ENCODE measurements at regions not wholly inside any gene's neighbourhood (a gene's known extent, or its start where the extent isn't known, plus 50 kb on each side); places are given as distances from the start of the nearest gene placed in this dataset.
"Not testable (repeated sequence)": the region's sequence is repeated elsewhere in the genome, so short reads cannot be mapped to it uniquely, and the experiment has no call there.

GRCh38 chr4:43146198-43146597 is 253.7 kb downstream of the GRXCR1 start:
- Histone ChIP-seq H3K4me1 (no peaks in the 10 kb centered on the region), H3K27ac (no peak overlapping the region), H3K9me3 (peaks cover 0 to 6% (median 0%) of the 10 kb centered on the region in 11 donors), H3K27me3 (no peaks in the 10 kb centered on the region), H3K36me3 (no peaks in the 10 kb centered on the region), H3K4me3 (no peak overlapping the region)
- TF ChIP-seq CTCF (IDR thresholded peaks at IDR 0.05) = no peak
- intact Hi-C loops (cut with DNase I) = no loop called here
- ATAC-seq = no peak
- 43% methylated on average over 3 of the region's 3 CpGs for WGBS, 2 donors
- DNase-seq = no peak

GRCh38 chr4:43148481-43148880 is 256.0 kb downstream of the GRXCR1 start:
- TF ChIP-seq CTCF (IDR thresholded peaks at IDR 0.05) = no peak
- ATAC-seq = no peak
- no peak overlapping the region for H3K27ac ChIP-seq
- 72 to 74% methylated on average over 2 of the region's 2 CpGs for WGBS, 2 donors
- intact Hi-C loops (cut with DNase I) = no loop called here
- H3K4me3 ChIP-seq = no peak overlapping the region
- no peaks in the 10 kb centered on the region for H3K36me3 ChIP-seq
- H3K4me1 ChIP-seq = no peaks in the 10 kb centered on the region
- no peaks in the 10 kb centered on the region for H3K27me3 ChIP-seq
- peaks cover 0 to 8% (median 0%) of the 10 kb centered on the region in 11 donors for H3K9me3 ChIP-seq
- DNase-seq = no peak

GRCh38 chr4:43163101-43163792 is 270.7 kb downstream of the GRXCR1 start:
- H3K27ac ChIP-seq = no peak overlapping the region
- peaks cover 0 to 4% (median 0%) of the 10 kb centered on the region in 11 donors for H3K9me3 ChIP-seq
- H3K4me1 ChIP-seq = no peaks in the 10 kb centered on the region
- DNase-seq (no peak), ATAC-seq (no peak)
- no peaks in the 10 kb centered on the region for H3K36me3 ChIP-seq
- no peaks in the 10 kb centered on the region for H3K27me3 ChIP-seq
- H3K4me3 ChIP-seq = no peak overlapping the region
- 61 to 69% methylated on average over 5 of the region's 5 CpGs for WGBS, 2 donors
- no peak for TF ChIP-seq CTCF (IDR thresholded peaks at IDR 0.05)
- intact Hi-C loops (cut with DNase I) = loop anchor here in 1 of 10 donors (1.0 kb wide), 1 partner anchor 9 kb away; no protein-coding TSS in a partner anchor

GRCh38 chr4:43189741-43190140 is 297.2 kb downstream of the GRXCR1 start:
- TF ChIP-seq CTCF (IDR thresholded peaks at IDR 0.05) = no peak
- H3K4me3 ChIP-seq = no peak overlapping the region
- WGBS, 2 donors = 84 to 89% methylated on average over 4 of the region's 4 CpGs
- ATAC-seq = no peak
- H3K4me1 ChIP-seq = no peaks in the 10 kb centered on the region
- H3K27ac ChIP-seq = no peak overlapping the region
- no peaks in the 10 kb centered on the region for H3K36me3 ChIP-seq
- intact Hi-C loops (cut with DNase I) = no loop called here
- no peak for DNase-seq
- H3K27me3 ChIP-seq = no peaks in the 10 kb centered on the region
- H3K9me3 ChIP-seq = peaks cover 0 to 5% (median 0%) of the 10 kb centered on the region in 11 donors

GRCh38 chr4:43212576-43212975 is 320.1 kb downstream of the GRXCR1 start:
- H3K9me3 ChIP-seq = not testable (repeated sequence)

More at GRCh38 chr4:43212576-43212975, 320.1 kb downstream of the GRXCR1 start:
- H3K4me3 ChIP-seq; ATAC-seq; H3K36me3 ChIP-seq; DNase-seq; H3K4me1 ChIP-seq; intact Hi-C loops (cut with DNase I); H3K27ac ChIP-seq; H3K27me3 ChIP-seq: not testable (repeated sequence)
- 61 to 85% methylated on average over 1 of the region's 1 CpG for WGBS, 2 donors
